ENCODE measurements at regions not wholly inside any gene's neighbourhood (a gene's known extent, or its start where the extent isn't known, plus 50 kb on each side); places are given as distances from the start of the nearest gene placed in this dataset.

- DNase-seq, result no peak
- Histone ChIP-seq H3K27me3 (no peaks in the 10 kb centered on the region), H3K36me3 (ENCODE audit: low read depth, missing control alignments) (no peaks in the 10 kb centered on the region), H3K27ac (no peak overlapping the region), H3K4me3 (no peak overlapping the region), H3K4me1 (no peaks in the 10 kb centered on the region), H3K9me3 (no peaks in the 10 kb centered on the region)
- WGBS, 2 donors, result 69 to 85% methylated on average over 5 of the region's 5 CpGs
- no peak for TF ChIP-seq POLR2A (IDR thresholded peaks at IDR 0.05)
- TF ChIP-seq CTCF (IDR thresholded peaks at IDR 0.05), result no peak
- intact Hi-C loops (cut with DNase I; ENCODE audit: low total_unique reads), result no loop called here
Measured at GRCh38 chr4:115850799-115851509, 737.5 kb upstream of the NDST4 start.

GRCh38 chr4:115844180-115844579 is 730.8 kb upstream of the NDST4 start:
- Histone ChIP-seq H3K4me3 (no peak overlapping the region), H3K9me3 (no peaks in the 10 kb centered on the region), H3K27me3 (no peaks in the 10 kb centered on the region), H3K36me3 (ENCODE audit: low read depth, missing control alignments) (no peaks in the 10 kb centered on the region), H3K27ac (no peak overlapping the region), H3K4me1 (no peaks in the 10 kb centered on the region)
- DNase-seq, result no peak
- no peak for TF ChIP-seq POLR2A (IDR thresholded peaks at IDR 0.05)
- no peak for TF ChIP-seq CTCF (IDR thresholded peaks at IDR 0.05)
- WGBS, 2 donors, result 71 to 80% methylated on average over 2 of the region's 2 CpGs
- intact Hi-C loops (cut with DNase I; ENCODE audit: low total_unique reads), result no loop called here

GRCh38 chr4:115841871-115842270 is 728.5 kb upstream of the NDST4 start:
- Histone ChIP-seq H3K36me3 (ENCODE audit: low read depth, missing control alignments) (no peaks in the 10 kb centered on the region), H3K4me3 (no peak overlapping the region), H3K27ac (no peak overlapping the region), H3K9me3 (no peaks in the 10 kb centered on the region), H3K4me1 (no peaks in the 10 kb centered on the region), H3K27me3 (no peaks in the 10 kb centered on the region)
- no peak for DNase-seq
- TF ChIP-seq POLR2A (IDR thresholded peaks at IDR 0.05), result no peak
- no peak for TF ChIP-seq CTCF (IDR thresholded peaks at IDR 0.05)
- intact Hi-C loops (cut with DNase I; ENCODE audit: low total_unique reads), result no loop called here

GRCh38 chr4:115834441-115834840 is 721.0 kb upstream of the NDST4 start:
- no peak for DNase-seq
- no peak for TF ChIP-seq CTCF (IDR thresholded peaks at IDR 0.05)
- no peaks in the 10 kb centered on the region for H3K27me3 ChIP-seq
- H3K4me3 ChIP-seq, result no peak overlapping the region
- 90 to 96% methylated on average over 3 of the region's 3 CpGs for WGBS, 2 donors
- intact Hi-C loops (cut with DNase I; ENCODE audit: low total_unique reads), result no loop called here
- H3K27ac ChIP-seq, result no peak overlapping the region
- H3K9me3 ChIP-seq, result no peaks in the 10 kb centered on the region
- no peaks in the 10 kb centered on the region for H3K4me1 ChIP-seq
- no peaks in the 10 kb centered on the region for H3K36me3 ChIP-seq (ENCODE audit: low read depth, missing control alignments)

- 97 to 100% methylated on average over 1 of the region's 1 CpG for WGBS, 2 donors
- TF ChIP-seq CTCF (IDR thresholded peaks at IDR 0.05) (no peak), POLR2A (IDR thresholded peaks at IDR 0.05) (no peak)
- DNase-seq, result no peak
Measured at GRCh38 chr4:115824630-115825029, 711.2 kb upstream of the NDST4 start.

More at GRCh38 chr4:115824630-115825029, 711.2 kb upstream of the NDST4 start:
- Histone ChIP-seq H3K9me3 (no peaks in the 10 kb centered on the region), H3K27me3 (no peaks in the 10 kb centered on the region), H3K36me3 (ENCODE audit: low read depth, missing control alignments) (no peaks in the 10 kb centered on the region), H3K27ac (no peak overlapping the region), H3K4me1 (no peaks in the 10 kb centered on the region), H3K4me3 (no peak overlapping the region)
- intact Hi-C loops (cut with DNase I; ENCODE audit: low total_unique reads), result no loop called here
